HG02678 (cell line): ENCODE measurements at regions not wholly inside any gene's neighbourhood (a gene's known extent, or its start where the extent isn't known, plus 50 kb on each side); places are given as distances from the start of the nearest gene placed in this dataset.

Experiments
- ATAC-seq: cut with Tn5 transposase; IDR thresholded peaks from one replicate; pipeline ENCODE4 v1.9.1; 2021; ENCODE audit warnings: mild to moderate bottlenecking, moderate library complexity; ENCODE audit not compliant: unreplicated experiment

DNA sequence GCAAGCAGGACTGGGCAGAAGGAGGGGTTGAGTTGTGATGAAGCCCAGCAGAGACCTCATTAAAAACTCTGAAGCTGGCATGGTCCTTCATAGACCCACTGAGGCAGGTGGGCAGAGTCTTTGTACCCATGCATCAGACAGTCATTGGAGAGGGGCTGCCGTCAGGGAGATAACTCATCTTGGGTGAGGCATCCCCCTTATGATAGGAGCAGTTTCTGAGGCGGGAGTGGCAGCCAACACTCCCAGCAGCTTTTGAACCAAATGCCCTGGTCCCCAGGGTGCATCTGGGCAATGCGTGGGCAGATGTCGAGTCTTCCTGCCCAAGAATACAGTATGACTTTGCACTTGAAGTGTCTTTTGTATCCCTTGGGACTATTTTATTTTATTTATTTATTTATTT is 68.1 kb downstream of the HTR5A start:
- no peak for ATAC-seq

DNA sequence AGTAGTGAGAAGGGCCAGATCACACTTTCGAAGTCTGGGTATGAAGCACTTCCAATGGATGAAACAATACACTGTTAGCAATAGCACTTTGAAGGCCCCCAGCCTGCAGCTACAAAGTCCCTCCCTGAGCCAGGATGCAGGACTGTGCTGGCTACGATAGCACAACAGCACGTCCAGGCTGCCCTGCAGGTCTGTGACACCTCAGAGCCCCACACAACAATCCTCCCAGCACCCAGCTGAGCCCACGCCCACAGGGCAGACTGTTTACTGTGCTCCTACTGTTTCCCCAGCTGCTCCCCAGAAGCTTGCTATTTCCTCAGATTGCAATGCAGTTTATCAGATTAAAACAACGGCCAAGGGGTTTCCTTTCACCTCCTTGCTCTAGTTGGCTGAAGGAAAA is 71.4 kb downstream of the HTR5A start:
- ATAC-seq = no peak

DNA sequence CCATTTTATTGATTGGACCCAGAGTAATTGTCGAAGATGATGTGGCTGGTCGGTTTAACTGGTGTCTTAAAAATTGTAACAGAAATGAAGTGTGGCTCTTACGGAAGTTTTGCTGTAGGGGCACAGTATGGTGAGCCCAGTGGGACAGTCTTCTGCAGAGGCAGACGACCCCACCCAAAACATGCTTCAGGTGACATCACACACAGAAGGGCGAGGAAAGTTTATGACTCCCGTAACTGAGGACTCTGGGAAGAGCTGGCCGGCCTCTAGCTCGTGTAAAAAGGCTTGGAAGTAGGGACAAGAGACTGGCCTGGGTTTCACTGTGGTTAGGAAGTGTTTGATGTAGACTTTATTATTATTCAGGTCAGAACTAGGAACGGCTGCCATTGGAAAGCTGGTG is 73.3 kb downstream of the HTR5A start:
- no peak for ATAC-seq

DNA sequence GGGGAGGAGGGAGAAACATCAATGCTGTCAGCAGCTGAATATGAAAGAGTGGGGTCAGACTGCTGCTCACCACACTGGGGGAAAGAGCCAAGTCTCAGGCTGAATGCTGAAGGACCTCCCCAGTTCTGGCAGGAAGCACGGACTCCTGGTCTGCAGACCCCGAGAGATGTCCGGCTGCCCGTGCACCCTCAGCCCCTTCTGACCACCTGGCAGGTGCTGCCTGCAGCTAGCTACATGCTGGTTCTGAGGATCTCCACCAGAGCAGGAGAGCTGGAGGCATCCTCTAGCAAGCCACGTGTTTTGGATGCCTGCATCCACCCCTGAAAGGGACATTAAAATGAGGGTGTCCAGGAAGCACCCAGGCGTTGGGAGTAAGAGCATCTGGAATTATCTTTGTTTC is 74.2 kb downstream of the HTR5A start:
- no peak for ATAC-seq

DNA sequence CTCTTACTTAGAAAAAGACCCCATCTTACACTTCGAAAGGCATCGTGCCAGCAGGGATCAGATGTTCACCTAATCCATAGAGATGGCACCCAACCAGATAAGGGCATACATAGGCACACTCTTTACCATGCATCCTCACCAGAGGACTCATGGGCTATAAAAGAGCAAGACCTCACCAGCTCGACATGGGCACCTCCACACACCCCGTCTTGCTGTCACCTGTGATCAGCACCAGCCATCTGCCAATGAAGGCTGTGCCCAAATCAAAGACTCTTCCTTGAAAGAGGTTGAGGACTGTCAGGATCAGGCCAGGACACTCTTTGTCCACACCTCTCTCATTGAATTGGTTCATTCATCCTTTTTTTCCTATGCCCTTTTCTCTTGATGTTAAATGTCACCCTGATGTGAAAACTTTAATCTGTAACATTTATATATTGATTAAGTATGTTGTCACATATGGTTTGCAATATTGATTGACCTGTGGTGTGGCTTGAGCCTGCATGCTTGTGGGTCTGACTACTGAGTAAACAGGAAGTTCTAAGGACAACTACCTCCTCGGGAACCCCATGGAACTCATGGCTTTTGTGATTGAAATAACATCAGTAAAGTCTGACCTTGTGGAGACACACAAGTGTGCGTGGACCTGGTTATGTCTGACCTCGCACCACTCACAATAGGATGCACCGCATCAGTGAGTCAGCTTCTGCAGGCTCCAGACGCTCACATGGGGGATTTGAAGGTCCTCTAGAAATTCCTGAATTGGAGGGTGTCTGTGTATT is 75.5 kb downstream of the HTR5A start:
- ATAC-seq = no peak

DNA sequence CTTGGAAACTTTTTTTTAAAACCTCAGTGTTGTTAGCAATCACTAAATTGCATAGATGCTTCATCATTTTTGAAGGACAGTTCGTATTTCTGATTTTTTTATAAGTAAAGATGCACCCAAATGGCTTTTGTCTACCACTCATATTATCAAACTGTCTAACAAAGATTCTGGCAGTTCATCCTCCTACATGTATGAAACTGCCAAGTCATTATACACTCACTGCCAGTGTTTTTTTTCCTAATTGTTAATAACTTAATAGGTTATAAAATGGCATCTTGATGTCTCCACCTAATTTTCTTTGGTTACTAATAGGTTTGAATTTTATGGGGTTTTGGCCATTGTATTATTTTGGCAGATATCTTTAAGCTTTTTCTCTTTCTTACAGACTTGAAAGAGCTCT is 77.0 kb downstream of the HTR5A start:
- no peak for ATAC-seq

DNA sequence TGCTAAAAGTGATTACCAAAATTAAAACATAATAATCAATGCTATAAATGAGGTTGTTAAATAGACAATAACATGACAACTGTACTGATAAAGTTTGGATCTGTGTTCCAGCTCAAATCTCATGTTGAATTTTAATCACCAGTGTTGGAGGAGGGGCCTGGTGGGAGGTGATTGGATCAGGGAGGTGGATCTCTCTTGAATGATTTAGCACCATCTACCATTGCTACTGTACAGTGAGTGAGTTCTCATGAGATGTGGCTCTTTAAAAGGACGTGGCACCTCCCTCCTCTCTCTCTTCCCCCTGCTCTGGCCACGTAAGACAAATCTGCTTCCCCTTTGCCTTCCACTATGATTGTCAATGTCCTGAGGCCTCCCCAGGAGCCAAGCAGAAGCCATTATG is 77.5 kb downstream of the HTR5A start:
- ATAC-seq = no peak

DNA sequence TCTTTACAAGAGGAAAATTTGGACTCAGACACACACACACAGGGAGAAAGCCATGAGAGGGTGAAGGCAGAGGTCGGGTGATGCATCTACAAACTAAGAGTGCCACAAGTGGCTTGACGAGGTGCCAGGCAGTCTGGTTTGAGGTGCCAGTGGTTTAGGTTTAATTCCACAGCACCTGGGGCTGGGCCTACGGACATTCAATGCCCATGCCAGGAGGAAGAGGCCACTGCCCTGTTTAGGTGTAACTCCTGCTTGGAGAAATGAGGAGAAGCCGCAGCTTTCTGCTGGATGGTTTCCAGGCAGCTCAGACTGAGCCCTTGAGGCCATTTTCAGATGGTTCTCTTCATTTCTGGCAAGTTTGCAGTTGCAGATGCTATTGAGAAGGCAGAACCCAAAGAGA is 83.6 kb downstream of the HTR5A start:
- no peak for ATAC-seq

DNA sequence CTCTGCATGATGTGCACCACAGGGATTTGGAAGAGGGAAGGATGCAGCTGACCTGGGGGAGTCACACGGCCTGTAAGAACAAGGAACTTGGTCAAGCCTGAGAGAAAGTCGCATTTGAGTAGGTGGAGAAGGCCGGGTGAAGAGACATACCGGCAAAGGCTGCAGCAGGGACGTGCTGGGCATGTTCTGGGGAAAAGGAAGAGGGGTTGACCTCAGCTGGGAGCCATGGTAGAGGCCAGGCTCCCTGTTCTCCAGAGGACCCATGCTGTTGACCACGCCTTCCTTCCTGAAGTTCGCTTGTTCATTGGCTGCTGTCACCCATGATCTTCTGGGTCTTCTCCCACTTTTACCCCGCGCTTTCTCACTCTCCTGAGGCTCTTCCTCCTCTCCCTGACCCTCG is 84.5 kb downstream of the HTR5A start:
- ATAC-seq = no peak

DNA sequence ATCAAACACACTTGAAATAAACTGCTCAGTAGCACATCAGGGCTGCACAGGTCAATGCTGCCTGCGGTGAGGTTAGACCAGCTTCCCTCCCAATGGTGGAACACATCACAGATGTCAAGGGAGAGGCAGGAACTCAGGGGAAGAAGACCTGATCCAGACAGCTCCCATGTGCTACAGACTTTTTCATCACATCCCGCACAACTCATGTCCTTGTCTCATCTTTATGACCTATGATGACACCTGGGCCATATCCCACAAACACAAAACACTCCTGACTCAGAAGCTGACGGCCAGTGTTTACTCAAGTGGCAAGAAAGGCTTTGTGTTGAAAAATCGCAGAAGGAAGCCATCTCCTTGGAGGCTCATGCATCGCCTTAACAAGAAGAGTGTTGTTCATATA is 91.6 kb downstream of the HTR5A start:
- ATAC-seq = no peak

DNA sequence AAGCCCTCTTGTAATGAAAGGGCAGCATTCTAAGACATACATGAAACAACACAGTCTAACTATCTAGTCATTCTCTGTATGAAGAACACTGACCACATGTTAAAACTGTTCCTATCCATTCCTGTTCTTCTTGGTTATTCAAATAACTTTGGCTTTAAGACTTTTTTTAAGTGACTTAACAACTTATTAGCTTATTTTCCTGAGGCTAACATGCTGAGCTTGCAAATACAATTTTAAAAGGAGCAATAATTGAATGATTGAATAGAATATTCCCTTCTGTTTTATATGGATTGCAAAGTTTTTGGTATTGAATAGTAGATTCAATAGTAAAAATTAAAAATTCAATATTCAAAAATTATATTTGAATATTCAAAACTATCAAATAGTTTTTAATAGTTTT is 92.3 kb downstream of the HTR5A start:
- no peak for ATAC-seq

DNA sequence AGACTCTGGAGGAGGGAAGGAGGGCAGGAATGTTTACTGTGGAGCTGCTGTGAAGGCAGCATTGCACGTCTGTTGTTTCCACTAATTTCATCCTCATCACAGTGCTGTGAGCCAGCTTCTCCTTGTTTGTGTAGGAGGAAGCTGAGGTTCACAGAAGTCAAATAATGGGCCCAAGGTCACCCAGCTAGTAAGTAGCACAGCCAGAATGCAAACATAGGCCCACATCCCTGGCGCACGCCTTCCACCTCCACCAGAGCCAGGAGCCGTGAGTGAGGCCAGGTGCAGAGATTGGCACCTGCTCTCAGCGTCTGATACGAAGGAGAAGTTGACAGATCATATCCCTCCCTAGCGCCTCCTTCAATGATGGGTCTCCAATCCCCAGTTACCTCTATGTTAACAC is 93.6 kb downstream of the HTR5A start:
- ATAC-seq = no peak

DNA sequence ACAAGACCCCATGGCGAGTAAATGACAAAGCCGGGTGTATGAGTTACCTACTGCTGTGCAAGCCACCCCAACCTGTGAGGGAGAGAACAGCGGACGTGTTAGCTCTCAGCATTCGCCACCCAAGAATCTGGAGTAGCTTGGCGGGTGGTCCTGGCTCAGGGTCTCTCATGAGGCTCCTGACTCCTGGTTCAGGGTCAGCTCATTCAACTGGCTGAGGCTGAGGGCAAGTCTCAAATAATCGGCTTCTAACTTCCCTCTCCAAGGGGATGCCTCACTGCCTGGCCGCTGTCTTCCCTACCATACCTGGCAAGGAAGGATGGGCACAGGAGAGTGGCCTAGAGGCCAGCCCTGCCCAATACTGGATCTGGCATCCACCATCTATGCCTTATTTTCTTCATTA is 94.2 kb downstream of the HTR5A start:
- no peak for ATAC-seq

DNA sequence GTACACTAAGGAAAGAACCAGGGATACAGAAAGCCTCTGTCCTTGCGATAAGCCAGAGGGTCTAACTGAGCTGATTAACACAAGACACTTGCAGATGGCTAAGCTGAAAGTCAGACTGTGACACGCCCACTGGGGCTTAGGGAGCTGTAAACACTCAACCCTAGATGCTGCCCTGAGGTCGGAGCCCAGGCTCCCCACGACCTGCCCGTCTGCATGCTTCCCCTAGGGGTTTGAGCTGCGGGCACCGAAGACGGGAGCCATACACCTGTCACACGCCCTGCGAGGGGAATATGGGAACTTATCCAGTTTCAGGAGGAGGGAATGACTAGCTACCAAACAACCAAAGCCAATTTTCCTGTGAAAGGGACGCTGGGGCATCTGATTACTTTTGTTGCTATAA is 96.0 kb downstream of the HTR5A start:
- no peak for ATAC-seq

DNA sequence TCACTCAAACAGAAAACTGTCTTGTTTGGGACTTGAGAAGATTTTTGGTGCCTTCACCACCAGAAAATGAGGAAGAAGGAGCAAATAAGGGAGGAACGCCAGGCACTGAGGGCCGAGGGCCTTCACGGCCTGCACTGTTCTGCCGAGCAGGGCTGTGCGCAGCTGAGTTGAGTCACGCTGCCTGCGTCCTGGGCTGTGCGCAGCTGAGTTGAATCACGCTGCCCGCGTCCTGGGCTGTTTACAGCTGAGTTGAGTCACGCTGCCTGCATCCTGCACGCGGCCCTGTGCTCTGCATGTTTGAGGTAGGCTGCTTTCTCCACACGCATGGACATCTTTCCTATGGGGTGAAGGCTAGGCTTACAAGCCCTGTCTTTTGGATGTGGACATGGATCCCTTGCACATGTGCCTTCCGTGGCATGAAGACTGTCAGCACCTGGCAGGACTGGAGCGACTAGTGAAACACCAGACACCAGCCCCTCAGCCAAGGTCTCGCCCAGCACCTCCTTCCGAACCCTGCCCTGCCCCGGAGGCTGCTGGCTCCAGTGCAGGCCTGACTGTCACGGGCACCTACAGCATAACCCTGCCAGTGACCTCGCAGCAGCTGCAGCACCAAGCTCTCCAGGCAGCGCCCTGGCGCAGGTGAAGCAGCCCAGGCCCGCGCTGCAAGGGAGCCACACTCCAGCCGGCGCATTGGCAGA is 96.7 kb downstream of the HTR5A start:
- ATAC-seq = no peak

DNA sequence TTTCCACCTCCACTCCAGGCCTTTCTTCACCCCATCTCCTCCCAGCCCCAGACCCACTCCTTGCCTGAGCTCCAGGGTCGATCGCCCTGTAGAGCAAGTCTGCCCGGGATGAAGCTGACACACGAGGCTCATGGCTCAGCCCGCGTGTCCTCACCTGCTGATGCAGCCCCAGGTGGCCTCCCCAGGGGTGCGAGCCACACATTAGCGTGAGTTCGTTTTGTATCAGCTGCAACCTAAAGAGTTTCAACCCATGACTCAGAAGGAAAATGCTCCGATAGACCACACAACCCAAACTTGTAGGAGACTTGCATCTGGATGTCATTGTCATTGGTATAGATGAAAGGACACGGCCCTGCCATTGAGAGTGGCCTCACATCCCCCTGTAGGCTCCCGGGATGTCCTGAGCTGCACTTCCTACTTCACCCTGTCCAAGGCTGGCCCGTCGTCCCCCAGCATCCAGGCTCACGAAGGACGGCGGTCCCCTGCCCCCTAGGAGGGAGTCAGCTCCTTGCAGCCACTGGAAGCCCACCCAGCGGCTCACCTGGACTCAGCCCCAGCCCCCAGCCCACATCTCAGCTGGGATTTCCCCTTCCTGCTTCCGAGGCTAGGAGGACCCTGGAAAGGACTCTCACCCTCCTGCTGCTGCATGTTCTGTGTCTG is 97.7 kb downstream of the HTR5A start:
- no peak for ATAC-seq

DNA sequence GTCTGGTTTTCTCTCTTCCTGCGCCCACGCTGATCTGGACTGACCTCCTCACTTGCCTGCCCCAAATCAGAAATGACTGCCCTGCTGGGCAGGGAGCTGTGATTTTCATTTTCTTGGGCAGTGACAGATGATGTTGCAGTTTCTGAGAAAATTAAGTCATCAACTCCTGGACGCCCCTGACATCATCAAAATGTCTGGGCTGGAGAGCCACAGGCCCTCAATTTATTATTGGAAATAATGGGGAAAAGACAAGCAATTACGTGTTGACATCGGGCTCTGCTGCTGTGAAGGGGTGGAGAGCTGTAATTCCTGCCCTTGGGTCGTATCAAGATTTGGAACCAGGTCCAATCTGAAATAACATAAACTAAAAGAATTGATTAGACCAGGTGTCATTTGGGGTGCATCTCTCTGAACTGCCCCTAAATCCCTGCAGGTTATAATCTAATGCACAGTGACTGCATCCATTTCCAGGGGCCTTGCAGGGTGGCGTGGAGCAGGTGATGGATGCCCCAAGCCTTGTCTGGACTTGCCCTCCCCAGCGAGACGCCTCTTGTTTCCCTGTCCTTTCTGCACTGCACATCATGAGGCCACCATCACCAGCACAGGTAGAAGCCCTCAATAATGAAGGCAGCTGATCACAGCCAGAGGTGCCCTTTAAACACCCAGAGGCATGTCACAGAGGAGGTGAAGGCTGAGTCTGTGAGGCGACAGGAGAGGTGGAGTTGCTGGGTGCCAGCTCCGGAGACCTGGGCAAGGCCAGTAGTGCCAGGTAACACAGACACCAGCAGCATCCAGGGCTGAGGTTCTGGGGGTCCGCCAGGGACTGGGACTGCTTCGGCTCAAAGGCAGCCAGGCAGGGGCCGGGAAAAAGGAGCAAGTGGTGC is 98.7 kb downstream of the HTR5A start:
- ATAC-seq = no peak

DNA sequence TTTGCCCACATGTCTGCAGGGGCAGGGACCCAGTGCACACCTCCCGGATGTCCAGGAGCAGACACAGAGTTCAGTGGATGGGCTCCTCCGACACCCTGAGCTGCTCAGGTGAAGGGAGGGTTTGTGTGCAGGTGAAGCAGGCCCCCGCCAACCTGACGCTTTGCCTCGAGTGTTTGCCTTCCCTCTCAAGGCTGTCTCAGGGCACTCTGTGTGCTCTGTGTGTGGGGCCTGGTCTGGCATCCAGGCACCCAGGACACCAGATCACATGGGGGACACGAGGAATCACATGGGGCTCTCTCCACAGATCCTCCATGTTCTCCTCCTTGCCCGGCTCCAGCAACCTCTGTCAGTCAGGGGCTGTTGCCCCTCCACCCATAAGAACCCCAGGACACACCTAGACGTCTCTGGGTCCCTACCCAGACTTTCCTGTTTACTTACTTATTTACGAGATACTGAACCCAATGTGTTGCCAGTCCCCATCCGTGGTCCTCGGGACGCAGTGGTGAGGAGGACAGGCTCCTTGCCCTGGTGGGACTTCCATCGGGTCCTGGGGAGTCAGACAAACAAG is 99.5 kb downstream of the HTR5A start:
- no peak for ATAC-seq

DNA sequence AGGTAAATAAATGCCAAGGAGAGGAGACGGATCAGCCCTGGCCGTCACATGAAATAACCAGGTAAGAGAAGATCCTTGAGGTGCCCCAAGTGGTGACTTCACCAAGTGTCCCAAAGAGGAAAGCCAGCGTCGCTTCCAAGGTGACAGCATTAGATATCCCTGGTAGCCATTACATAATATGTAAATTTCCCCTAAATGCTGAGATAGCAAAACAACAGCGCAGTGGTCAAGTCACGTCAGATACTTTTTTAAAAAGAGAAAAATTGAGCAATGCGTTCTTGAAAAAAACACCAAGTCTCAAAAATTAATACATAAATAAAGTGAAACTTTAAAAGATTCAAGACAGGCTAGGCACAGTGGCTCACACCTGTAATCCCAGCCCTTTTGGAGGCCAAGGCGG is 100.2 kb downstream of the HTR5A start:
- no peak for ATAC-seq

DNA sequence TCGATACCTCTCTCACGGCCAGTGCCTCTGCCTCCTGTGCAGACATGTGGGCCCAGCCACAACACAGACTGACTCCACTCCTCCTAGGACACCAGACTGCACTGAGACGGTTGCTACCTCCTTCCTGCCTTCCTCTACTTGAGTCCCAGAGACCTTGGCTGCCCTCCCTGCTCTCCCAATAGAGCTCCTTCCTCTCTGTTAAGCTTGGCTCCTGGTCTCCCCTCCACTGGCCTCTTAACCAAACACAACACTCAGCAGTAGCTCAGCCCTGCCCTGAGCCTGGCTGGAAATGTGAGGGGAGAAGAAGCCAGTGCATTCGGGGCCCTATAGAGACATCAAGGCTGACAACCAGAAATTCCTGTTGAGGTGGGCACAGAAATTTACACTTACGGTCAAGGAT is 102.0 kb downstream of the HTR5A start:
- no peak for ATAC-seq

DNA sequence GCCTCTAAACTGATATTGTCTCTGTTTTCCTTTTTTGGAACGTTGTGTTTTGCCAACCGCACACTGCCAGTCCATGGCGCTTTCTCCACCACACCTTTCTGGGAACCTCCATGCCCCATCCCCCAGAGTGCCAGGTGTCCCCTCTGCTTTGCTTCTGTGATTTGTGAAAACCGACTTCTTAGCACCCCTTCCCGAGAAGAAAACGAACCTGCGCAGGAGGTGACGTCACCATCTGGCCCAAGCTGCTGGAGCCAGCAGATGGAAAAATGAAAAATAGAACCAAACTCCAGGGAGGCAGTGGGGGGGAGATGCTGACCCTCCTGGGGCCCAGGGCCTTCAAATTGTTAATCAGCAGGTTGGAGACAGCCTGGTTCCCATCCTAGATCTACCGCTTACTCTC is 103.8 kb downstream of the HTR5A start:
- ATAC-seq = no peak
